Hepatocyte (in vitro differentiated cells): ENCODE measurements at regions not wholly inside any gene's neighbourhood (a gene's known extent, or its start where the extent isn't known, plus 50 kb on each side); places are given as distances from the start of the nearest gene placed in this dataset.
A peak's percentile ranks its signal among the peaks of the same experiment; 100 is the strongest.

ENCODE experiments used
- DNase-seq: peaks from one replicate; pipeline ENCODE4 v3.0.0-alpha.2; 2016; ENCODE audit warnings: low spot score
- H2AFZ ChIP-seq: fragments of 200-600 bp; sonication (generic); 2 replicates; pipeline ENCODE4 v1.6.0; 2016; ENCODE audit warnings: antibody characterized with exemption, mild to moderate bottlenecking
- H3K27ac ChIP-seq: fragments of 200-600 bp; sonication (generic); 2 replicates; pipeline ENCODE4 v1.5.1; 2016; ENCODE audit warnings: mild to moderate bottlenecking
- H3K27me3 ChIP-seq: fragments of 200-600 bp; sonication (generic); 2 replicates; pipeline ENCODE4 v1.6.1; 2016
- H3K36me3 ChIP-seq: fragments of 200-600 bp; sonication (generic); replicated peaks from 2 replicates; pipeline ENCODE4 v1.5.1; 2016; ENCODE audit warnings: low read depth; ENCODE audit not compliant: insufficient read depth
- H3K4me1 ChIP-seq: fragments of 200-600 bp; sonication (generic); 2 replicates; pipeline ENCODE4 v1.5.1; 2016; ENCODE audit warnings: mild to moderate bottlenecking, moderate library complexity; ENCODE audit not compliant: insufficient read depth
- H3K4me2 ChIP-seq: fragments of 200-600 bp; sonication (generic); 2 replicates; pipeline ENCODE4 v1.6.0; 2016
- H3K4me3 ChIP-seq: fragments of 200-600 bp; sonication (generic); 2 replicates; pipeline ENCODE4 v1.5.1; 2016; ENCODE audit warnings: mild to moderate bottlenecking
- H3K79me2 ChIP-seq: fragments of 200-600 bp; sonication (generic); 2 replicates; pipeline ENCODE4 v1.6.0; 2017; ENCODE audit warnings: mild to moderate bottlenecking
- H3K9me2 ChIP-seq: fragments of 200-600 bp; sonication (generic); replicated peaks from 2 replicates; pipeline ENCODE4 v1.6.0; 2017; ENCODE audit warnings: mild to moderate bottlenecking; ENCODE audit not compliant: insufficient read depth
- H3K9me3 ChIP-seq: fragments of 200-600 bp; sonication (generic); 2 replicates; pipeline ENCODE4 v1.5.1; 2016; ENCODE audit warnings: low read depth, mild to moderate bottlenecking
- H4K20me1 ChIP-seq: fragments of 200-600 bp; sonication (generic); 2 replicates; pipeline ENCODE4 v1.6.0; 2016; ENCODE audit warnings: mild to moderate bottlenecking; ENCODE audit not compliant: insufficient read depth, poor library complexity, severe bottlenecking
- CTCF ChIP-seq: fragments of 200-600 bp; sonication (generic); IDR thresholded peaks from 2 replicates; pipeline ENCODE4 v1.5.1; 2016; ENCODE audit warnings: antibody characterized with exemption, mild to moderate bottlenecking; ENCODE audit not compliant: poor library complexity
- EZH2 ChIP-seq: fragments of 200-600 bp; sonication (generic); IDR thresholded peaks from 2 replicates; pipeline ENCODE4 v1.6.1; 2016; ENCODE audit warnings: antibody characterized with exemption, mild to moderate bottlenecking, borderline replicate concordance
- EZH2phosphoT487 ChIP-seq: fragments of 200-600 bp; sonication (generic); IDR thresholded peaks from one replicate; pipeline ENCODE4 v1.6.1; 2018; ENCODE audit warnings: antibody characterized with exemption, mild to moderate bottlenecking, low read depth, moderate library complexity; ENCODE audit not compliant: unreplicated experiment, severe bottlenecking
- WGBS: methylation state at CpG from one replicate; pipeline ENCODE4 v1.1.6; 2016; ENCODE audit warnings: low lambda C conversion rate; ENCODE audit errors: missing lambda C conversion rate; 5-methylcytosine and 5-hydroxymethylcytosine counted together

DNA sequence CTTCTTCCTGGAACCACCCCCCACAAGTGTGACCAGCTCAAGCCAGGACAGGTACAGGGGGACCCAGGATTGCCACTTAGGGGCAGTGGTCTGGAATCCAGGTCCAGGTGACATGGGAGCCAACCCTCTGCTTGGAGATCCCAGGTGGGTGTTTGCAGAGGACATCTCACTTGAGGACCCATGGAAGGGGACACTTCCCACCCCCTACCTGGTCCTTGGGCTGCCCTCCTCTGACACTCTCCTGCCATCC lies 145.5 kb downstream of the SEC14L1 start:
- peaks cover 49% of the 10 kb centered on the region for H3K4me1 ChIP-seq
- no peak for DNase-seq
- H2AFZ ChIP-seq: no peak overlapping the region
- H3K9me2 ChIP-seq: no peaks in the 10 kb centered on the region
- no peaks in the 10 kb centered on the region for H3K27me3 ChIP-seq
- no peaks in the 10 kb centered on the region for H4K20me1 ChIP-seq
- H3K27ac ChIP-seq: peak overlapping the region; percentile 96
- no peak overlapping the region for H3K4me3 ChIP-seq
- peak overlapping the region; percentile 64 for H3K4me2 ChIP-seq
- H3K79me2 ChIP-seq: peaks cover 78% of the 10 kb centered on the region
- H3K9me3 ChIP-seq: no peaks in the 10 kb centered on the region
- TF ChIP-seq CTCF: no peak
- no peak for TF ChIP-seq EZH2
- TF ChIP-seq EZH2phosphoT487: no peak
- no peaks in the 10 kb centered on the region for H3K36me3 ChIP-seq

DNA sequence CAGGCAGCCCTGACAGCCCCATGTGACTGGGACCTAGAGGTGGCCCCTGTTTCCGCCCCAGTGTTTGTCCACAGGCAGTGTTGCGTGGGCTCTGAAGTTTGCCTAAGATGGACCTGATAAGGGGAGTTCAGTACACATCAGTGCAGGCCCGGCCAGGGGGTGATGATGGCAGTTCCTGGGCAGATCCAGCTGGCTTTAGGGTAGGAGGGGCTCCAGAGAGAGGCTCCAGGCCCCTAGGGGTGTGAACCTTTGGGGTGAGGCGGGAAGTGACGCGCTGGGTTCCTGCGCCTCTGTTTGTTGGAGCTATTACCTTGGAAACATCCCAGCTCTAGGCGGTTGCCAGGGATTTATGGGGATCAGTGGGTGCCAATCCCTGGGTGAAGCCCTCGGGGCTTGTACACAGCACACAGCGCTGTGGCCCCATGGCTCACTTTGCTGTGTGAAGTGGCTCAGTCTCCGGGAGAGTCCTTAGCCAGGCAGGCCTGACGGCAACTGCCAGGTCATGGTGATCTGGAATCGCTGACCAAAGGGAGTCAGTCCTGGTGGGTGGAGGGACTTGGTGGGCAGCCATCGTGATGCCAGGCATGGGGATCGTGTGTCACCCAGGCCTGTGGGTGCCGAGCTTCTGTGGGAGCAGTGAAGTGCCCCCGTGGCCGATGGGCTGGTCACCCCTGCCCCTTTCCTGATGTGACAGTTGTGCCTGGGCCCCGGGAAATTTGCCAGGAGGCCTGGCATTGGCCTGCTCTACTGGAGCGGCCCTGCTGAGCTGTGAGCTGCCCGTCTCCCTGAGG lies 146.1 kb downstream of the SEC14L1 start:
- Histone ChIP-seq H4K20me1 (no peaks in the 10 kb centered on the region), H3K9me3 (no peaks in the 10 kb centered on the region), H3K9me2 (no peaks in the 10 kb centered on the region), H3K36me3 (no peaks in the 10 kb centered on the region), H3K4me2 (peak overlapping the region; percentile 64), H2AFZ (no peak overlapping the region), H3K27ac (peak overlapping the region; percentile 96), H3K4me1 (peaks cover 49% of the 10 kb centered on the region), H3K4me3 (no peak overlapping the region), H3K79me2 (peaks cover 78% of the 10 kb centered on the region), H3K27me3 (no peaks in the 10 kb centered on the region)
- TF ChIP-seq EZH2 (no peak), EZH2phosphoT487 (no peak), CTCF (no peak)
- peak; percentile 91 for DNase-seq
- 64% methylated on average over 21 of the region's 21 CpGs for WGBS

- Histone ChIP-seq H3K4me3 (no peak overlapping the region), H3K4me2 (peak overlapping the region; percentile 41)
- no peak for TF ChIP-seq EZH2phosphoT487
- TF ChIP-seq CTCF: no peak
- no peak for TF ChIP-seq EZH2
These were observed 146.8 kb downstream of the SEC14L1 start for GRCh38 chr17:77287432-77288068.

More at GRCh38 chr17:77287432-77288068, 146.8 kb downstream of the SEC14L1 start:
- 45% methylated on average over 11 of the region's 11 CpGs for WGBS
- H2AFZ ChIP-seq: no peak overlapping the region
- DNase-seq: peak; percentile 69
- no peaks in the 10 kb centered on the region for H4K20me1 ChIP-seq
- peak overlapping the region; percentile 96 for H3K27ac ChIP-seq
- peaks cover 49% of the 10 kb centered on the region for H3K4me1 ChIP-seq
- H3K9me2 ChIP-seq: no peaks in the 10 kb centered on the region
- no peaks in the 10 kb centered on the region for H3K9me3 ChIP-seq
- H3K79me2 ChIP-seq: peaks cover 78% of the 10 kb centered on the region
- H3K36me3 ChIP-seq: no peaks in the 10 kb centered on the region
- no peaks in the 10 kb centered on the region for H3K27me3 ChIP-seq
